ENCODE measurements at regions not wholly inside any gene's neighbourhood (a gene's known extent, or its start where the extent isn't known, plus 50 kb on each side); places are given as distances from the start of the nearest gene placed in this dataset.
"Not testable (repeated sequence)": the region's sequence is repeated elsewhere in the genome, so short reads cannot be mapped to it uniquely, and the experiment has no call there.

GRCh38 chr10:65201491-65201890, 1680.3 kb downstream of the REEP3 start:
- no peak for TF ChIP-seq ZNF274 (IDR thresholded peaks at IDR 0.05; ENCODE audit: low read depth, low read length)
- H3K4me3 ChIP-seq (ENCODE audit: low read length): no peak overlapping the region

GRCh38 chr10:65204999-65205398, 1683.8 kb downstream of the REEP3 start:
- no peak for TF ChIP-seq ZNF274 (IDR thresholded peaks at IDR 0.05; ENCODE audit: low read depth, low read length)
- H3K4me3 ChIP-seq (ENCODE audit: low read length): no peak overlapping the region

GRCh38 chr10:65213170-65213569, 1692.0 kb downstream of the REEP3 start:
- H3K4me3 ChIP-seq (ENCODE audit: low read length): no peak overlapping the region
- TF ChIP-seq ZNF274 (IDR thresholded peaks at IDR 0.05; ENCODE audit: low read depth, low read length): no peak

GRCh38 chr10:65219444-65219843, 1698.2 kb downstream of the REEP3 start:
- TF ChIP-seq ZNF274 (IDR thresholded peaks at IDR 0.05; ENCODE audit: low read depth, low read length): no peak
- H3K4me3 ChIP-seq (ENCODE audit: low read length): no peak overlapping the region

GRCh38 chr10:65231148-65231547, 1694.7 kb upstream of the LRRTM3 start:
- no peak for TF ChIP-seq ZNF274 (IDR thresholded peaks at IDR 0.05; ENCODE audit: low read depth, low read length)
- no peak overlapping the region for H3K4me3 ChIP-seq (ENCODE audit: low read length)

GRCh38 chr10:65234261-65234660, 1691.6 kb upstream of the LRRTM3 start:
- no peak overlapping the region for H3K4me3 ChIP-seq (ENCODE audit: low read length)
- no peak for TF ChIP-seq ZNF274 (IDR thresholded peaks at IDR 0.05; ENCODE audit: low read depth, low read length)

GRCh38 chr10:65235266-65235665, 1690.6 kb upstream of the LRRTM3 start:
- no peak for TF ChIP-seq ZNF274 (IDR thresholded peaks at IDR 0.05; ENCODE audit: low read depth, low read length)

GRCh38 chr10:65235846-65236245, 1690.0 kb upstream of the LRRTM3 start:
- TF ChIP-seq ZNF274 (IDR thresholded peaks at IDR 0.05; ENCODE audit: low read depth, low read length): no peak

More at GRCh38 chr10:65235266-65235665, 1690.6 kb upstream of the LRRTM3 start:
- H3K4me3 ChIP-seq (ENCODE audit: low read length): no peak overlapping the region

GRCh38 chr10:65265451-65265954, 1660.3 kb upstream of the LRRTM3 start:
- no peak overlapping the region for H3K4me3 ChIP-seq (ENCODE audit: low read length)
- no peak for TF ChIP-seq ZNF274 (IDR thresholded peaks at IDR 0.05; ENCODE audit: low read depth, low read length)

More at GRCh38 chr10:65235846-65236245, 1690.0 kb upstream of the LRRTM3 start:
- H3K4me3 ChIP-seq (ENCODE audit: low read length): no peak overlapping the region

GRCh38 chr10:65269551-65269950, 1656.3 kb upstream of the LRRTM3 start:
- not testable (repeated sequence) for H3K4me3 ChIP-seq (ENCODE audit: low read length)

- H3K4me3 ChIP-seq (ENCODE audit: low read length): no peak overlapping the region
- TF ChIP-seq ZNF274 (IDR thresholded peaks at IDR 0.05; ENCODE audit: low read depth, low read length): no peak
Observed at GRCh38 chr10:65270969-65271368, 1654.9 kb upstream of the LRRTM3 start.

GRCh38 chr10:65273115-65273514, 1652.7 kb upstream of the LRRTM3 start:
- TF ChIP-seq ZNF274 (IDR thresholded peaks at IDR 0.05; ENCODE audit: low read depth, low read length): no peak
- no peak overlapping the region for H3K4me3 ChIP-seq (ENCODE audit: low read length)

GRCh38 chr10:65275296-65275695, 1650.5 kb upstream of the LRRTM3 start:
- no peak for TF ChIP-seq ZNF274 (IDR thresholded peaks at IDR 0.05; ENCODE audit: low read depth, low read length)
- no peak overlapping the region for H3K4me3 ChIP-seq (ENCODE audit: low read length)

GRCh38 chr10:65284495-65285041, 1641.3 kb upstream of the LRRTM3 start:
- no peak overlapping the region for H3K4me3 ChIP-seq (ENCODE audit: low read length)
- no peak for TF ChIP-seq ZNF274 (IDR thresholded peaks at IDR 0.05; ENCODE audit: low read depth, low read length)

- not testable (repeated sequence) for H3K4me3 ChIP-seq (ENCODE audit: low read length)
Observed at GRCh38 chr10:65285726-65286125, 1640.1 kb upstream of the LRRTM3 start.

GRCh38 chr10:65291286-65291685, 1634.5 kb upstream of the LRRTM3 start:
- no peak overlapping the region for H3K4me3 ChIP-seq (ENCODE audit: low read length)
- TF ChIP-seq ZNF274 (IDR thresholded peaks at IDR 0.05; ENCODE audit: low read depth, low read length): no peak

All from GM08714 (cell line).